ENCODE measurements at regions not wholly inside any gene's neighbourhood (a gene's known extent, or its start where the extent isn't known, plus 50 kb on each side); places are given as distances from the start of the nearest gene placed in this dataset.
A peak's percentile ranks its signal among the peaks of the same experiment; 100 is the strongest.

- DNase-seq: no peak
Observed at GRCh38 chr17:63134867-63135266, 168.8 kb downstream of the TANC2 start.

DNA sequence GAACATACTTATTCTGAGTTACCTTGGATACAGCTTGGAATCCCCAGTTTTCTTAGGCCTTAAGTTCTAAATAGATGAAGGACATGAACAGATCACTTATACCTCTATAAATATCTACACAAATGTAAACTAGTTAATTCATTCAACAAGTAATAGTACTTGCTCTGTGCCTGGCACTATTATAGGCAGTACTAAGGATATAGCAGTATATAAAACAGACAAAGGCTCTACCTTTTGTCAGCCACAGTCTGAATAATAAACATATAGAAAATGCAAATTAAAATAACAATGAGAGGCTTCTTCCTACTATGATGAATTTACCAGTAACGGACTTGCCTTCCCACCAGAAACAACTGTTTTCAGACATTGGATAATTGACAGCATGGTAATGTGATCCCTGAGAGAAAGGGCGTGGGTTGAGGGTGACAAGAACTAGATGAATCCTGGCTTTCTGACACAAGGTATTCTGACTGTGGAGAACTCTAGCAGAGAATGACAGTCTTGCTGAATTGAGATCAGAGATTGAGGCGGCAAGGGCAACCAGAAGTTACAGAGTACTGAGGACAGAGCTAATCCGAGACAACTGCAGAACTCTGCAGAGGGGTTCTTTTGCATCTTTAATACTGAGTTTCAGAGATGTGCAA lies 170.5 kb downstream of the TANC2 start:
- no peak for DNase-seq

- DNase-seq: no peak
Observed at GRCh38 chr17:63137163-63137562, 171.1 kb downstream of the TANC2 start.

DNA sequence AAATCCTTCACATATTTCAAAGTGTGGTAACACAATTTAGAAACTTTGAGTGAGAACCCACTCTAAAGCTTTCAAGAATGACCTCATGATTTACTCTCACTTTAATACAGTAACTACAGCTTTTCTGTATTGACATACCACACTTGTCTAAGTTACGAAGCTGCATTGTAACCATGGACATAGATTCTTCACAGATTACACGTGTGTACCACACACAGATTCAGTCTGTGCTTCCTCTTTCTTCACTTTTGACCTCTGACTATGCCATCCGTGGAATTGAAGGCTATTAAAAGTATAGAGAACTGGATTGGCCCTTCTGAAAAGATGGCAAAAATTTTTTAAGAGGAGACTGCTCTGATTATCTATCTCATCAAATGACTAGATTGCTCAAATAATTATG lies 172.7 kb downstream of the TANC2 start:
- no peak for DNase-seq

GRCh38 chr17:63139356-63139755 lies 173.3 kb downstream of the TANC2 start:
- no peak for DNase-seq

GRCh38 chr17:63140255-63140654 lies 174.2 kb downstream of the TANC2 start:
- DNase-seq: peak; percentile 23

DNA sequence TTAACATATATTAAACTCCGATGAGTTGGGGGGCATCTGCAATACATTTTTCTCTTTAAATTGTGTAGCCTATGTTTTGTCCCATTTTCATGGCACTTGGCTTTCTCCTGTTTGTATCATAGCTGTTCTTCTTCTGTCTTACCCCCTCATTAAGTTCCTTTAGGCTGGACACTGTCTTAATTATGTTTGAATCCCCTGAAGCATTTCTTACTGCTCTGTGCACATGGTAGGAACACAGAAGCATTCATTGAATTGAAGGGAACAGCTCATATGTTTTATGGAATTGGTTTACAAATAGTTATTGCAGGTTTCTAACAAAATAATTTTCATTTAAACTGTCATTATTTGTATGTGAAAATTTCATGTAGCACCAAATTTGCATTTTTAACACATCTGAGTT lies 176.8 kb downstream of the TANC2 start:
- no peak for DNase-seq

DNA sequence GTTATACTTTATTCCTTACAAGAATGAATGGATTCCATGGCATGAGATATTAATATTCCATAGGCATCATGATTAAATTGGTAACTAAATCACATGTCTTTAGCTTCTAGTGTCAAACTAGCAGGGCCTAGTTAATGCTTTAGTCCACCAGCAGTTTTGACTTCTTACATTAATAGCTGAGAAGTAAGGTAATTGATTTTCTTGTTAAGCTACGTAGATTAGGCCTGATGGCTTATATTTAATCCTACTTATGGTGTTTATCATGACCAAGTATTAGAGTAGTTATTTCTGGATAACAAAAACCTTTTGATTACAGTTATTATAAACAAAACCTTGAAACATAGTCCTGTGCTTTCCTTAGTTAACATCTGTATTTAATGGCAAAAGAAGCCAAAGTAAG lies 184.5 kb downstream of the TANC2 start:
- no peak for DNase-seq

- DNase-seq: no peak
Observed at GRCh38 chr17:63150994-63151464, 185.0 kb downstream of the TANC2 start.

GRCh38 chr17:63151941-63152523 lies 186.0 kb downstream of the TANC2 start:
- no peak for DNase-seq

GRCh38 chr17:63153488-63153887 lies 187.5 kb downstream of the TANC2 start:
- DNase-seq: no peak

- DNase-seq: no peak
Observed at GRCh38 chr17:63154586-63155244, 188.7 kb downstream of the TANC2 start.

DNA sequence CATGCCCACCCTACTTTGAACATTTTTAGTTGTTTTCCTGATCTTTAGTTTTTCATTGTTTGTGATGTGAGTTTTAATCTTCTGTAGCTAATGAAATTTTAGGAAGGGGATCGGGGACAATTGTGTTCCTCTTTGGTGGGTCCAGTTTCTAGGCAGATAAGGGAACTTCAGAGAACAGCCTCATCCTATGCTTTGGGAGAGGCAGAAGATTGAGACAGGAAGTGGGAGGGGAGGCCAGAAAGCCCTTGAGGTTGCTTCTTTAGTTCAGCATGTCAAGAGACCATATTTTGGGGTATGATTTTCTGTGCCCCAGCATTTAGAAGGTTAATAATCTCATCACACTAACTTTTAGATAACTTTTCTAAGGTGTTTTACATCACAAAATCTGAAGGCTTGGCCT lies 191.0 kb downstream of the TANC2 start:
- no peak for DNase-seq

DNA sequence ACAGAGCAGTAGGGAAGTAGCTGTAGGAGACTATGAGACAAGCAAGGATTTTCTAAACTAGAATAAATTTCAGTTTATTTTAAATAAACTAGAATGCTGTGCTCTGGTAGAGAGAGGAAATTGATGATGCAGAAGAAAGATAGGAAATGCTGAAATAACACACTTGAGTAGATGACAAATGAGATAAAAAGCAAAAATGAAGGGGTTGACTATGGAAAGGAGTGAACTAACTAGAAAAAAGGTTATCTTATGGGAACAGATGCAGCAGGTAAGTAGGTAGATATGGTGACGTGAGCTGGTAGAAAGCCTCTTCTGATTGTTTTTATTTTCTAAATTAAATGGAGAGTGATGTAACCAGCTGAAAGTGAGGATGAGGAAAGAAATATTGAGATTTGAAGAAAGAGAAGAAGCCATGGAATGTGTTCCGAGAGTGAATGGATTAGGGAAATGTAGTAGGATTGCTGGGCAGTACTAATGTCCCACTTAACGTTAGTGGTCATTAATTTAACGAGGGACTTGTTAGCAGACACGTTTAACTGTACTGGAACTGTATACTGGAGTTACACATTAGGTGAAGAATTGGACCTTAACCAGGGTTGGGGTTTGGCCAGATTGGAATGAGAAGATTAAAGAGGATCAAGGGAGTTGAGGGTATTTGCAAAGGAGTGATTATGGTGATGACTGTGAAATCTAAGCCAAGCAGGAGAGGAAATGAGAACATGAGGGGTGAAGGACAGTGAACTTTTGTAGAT lies 196.5 kb downstream of the TANC2 start:
- no peak for DNase-seq

- no peak for DNase-seq
Observed at GRCh38 chr17:63163158-63163520, 197.1 kb downstream of the TANC2 start.

- DNase-seq: no peak
Observed at GRCh38 chr17:63165400-63165799, 199.4 kb downstream of the TANC2 start.

DNA sequence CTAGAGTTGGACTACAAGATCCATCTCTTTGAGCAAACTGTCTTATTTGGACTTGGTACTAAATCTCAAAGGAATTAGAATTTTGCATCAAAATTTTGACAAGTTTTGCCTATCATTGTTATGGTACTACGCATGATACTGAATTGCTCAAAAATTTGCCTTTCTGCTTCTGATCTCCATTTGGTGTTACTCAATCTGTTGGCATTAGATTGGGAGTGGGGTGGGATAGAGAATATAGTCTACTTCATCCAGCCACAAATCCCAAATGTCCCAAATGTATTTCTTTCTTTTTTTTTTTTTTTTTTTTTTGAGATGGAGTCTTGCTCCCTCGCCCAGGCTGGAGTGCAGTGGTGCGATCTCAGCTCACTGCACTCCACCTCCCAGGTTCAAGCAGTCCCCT lies 204.8 kb downstream of the TANC2 start:
- no peak for DNase-seq

DNA sequence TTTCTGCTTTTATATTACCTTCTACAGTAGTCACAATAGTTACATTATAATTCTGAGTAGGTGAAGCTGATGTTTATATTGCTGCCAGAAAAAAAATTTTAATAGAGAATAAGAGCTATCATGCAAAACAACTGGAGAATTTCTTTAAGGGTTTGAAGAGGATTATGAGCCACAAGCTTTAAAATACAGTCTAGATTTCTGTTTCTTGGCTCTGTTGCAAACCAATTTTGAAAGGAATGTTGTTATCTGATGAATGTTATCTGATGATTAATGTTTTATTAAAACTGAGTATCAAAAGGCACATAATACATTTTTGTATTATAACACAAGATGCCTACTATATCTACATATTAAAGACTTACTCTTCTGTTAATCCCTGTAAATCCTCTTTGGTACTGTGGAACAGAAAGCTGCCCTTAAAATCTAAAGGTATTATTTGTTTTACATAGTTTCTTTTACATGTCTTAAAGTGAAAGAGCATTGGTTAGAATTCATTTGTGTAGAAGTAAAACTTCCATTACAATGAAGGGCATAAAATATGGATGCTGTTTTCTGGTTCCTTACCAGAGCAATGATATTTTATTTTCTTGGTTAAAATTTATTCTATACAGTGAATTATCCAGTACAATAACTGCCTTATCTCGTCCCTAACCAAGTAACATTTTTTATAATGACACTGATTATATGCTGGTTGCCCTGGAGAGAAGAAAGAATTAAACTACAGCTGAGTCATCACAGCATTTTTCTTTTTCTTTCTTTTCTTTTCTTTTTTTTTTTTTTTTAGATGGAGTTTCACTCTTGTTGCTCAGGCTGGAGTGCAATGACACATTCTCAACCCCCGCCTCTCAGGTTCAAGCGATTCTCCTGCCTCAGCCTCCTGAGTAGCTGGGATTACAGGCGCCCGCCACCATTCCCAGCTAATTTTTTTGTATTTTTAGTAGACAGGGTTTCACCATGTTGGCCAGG lies 205.7 kb downstream of the TANC2 start:
- DNase-seq: no peak

GRCh38 chr17:63173450-63173849 lies 207.4 kb downstream of the TANC2 start:
- DNase-seq: no peak

GRCh38 chr17:63173903-63174302 lies 207.9 kb downstream of the TANC2 start:
- DNase-seq: no peak

- no peak for DNase-seq
Observed at GRCh38 chr17:63178530-63178929, 212.5 kb downstream of the TANC2 start.

- DNase-seq: no peak
Observed at GRCh38 chr17:63181856-63182255, 215.8 kb downstream of the TANC2 start.

- no peak for DNase-seq
Observed at GRCh38 chr17:63185420-63185819, 219.4 kb downstream of the TANC2 start.
